ENCODE measurements at regions not wholly inside any gene's neighbourhood (a gene's known extent, or its start where the extent isn't known, plus 50 kb on each side); places are given as distances from the start of the nearest gene placed in this dataset.

DNA sequence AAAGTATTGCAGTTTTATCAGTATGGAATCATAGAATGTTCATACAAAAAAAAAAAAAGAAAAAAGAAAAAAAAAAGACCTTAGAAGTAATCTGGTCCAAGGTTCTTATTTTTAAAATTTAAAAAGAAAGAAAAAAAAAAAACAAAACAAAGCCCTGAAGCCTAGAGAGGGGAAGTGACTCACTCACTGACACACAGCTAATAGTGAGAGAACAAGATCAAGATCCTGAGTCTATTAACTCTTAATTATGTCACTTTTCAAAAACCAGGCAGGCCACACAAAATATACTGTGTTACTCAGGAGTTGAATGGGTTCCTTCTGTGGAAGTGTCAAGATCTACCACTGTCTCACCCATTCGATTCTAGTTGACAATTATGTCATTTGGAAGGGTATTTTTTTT lies 433.9 kb upstream of the DAB1 start:
- ATAC-seq (ENCODE audit: low read depth) (no peak), DNase-seq (no peak)
- Mint-ChIP-seq H3K4me1 (no peaks in the 10 kb centered on the region), H3K9me3 (no peaks in the 10 kb centered on the region), H3K27ac (no peak overlapping the region), H3K36me3 (ENCODE audit: low read depth) (no peaks in the 10 kb centered on the region), H3K4me3 (no peak overlapping the region), H3K27me3 (no peaks in the 10 kb centered on the region)
- ChIA-PET CTCF (no interaction called here), POLR2A (no interaction called here)
- intact Hi-C loops (cut with micrococcal nuclease), result no loop called here
- TF ChIP-seq, protein P1, sequence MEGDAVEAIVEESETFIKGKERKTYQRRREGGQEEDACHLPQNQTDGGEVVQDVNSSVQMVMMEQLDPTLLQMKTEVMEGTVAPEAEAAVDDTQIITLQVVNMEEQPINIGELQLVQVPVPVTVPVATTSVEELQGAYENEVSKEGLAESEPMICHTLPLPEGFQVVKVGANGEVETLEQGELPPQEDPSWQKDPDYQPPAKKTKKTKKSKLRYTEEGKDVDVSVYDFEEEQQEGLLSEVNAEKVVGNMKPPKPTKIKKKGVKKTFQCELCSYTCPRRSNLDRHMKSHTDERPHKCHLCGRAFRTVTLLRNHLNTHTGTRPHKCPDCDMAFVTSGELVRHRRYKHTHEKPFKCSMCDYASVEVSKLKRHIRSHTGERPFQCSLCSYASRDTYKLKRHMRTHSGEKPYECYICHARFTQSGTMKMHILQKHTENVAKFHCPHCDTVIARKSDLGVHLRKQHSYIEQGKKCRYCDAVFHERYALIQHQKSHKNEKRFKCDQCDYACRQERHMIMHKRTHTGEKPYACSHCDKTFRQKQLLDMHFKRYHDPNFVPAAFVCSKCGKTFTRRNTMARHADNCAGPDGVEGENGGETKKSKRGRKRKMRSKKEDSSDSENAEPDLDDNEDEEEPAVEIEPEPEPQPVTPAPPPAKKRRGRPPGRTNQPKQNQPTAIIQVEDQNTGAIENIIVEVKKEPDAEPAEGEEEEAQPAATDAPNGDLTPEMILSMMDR (IDR thresholded peaks at IDR 0.05), result no peak

DNA sequence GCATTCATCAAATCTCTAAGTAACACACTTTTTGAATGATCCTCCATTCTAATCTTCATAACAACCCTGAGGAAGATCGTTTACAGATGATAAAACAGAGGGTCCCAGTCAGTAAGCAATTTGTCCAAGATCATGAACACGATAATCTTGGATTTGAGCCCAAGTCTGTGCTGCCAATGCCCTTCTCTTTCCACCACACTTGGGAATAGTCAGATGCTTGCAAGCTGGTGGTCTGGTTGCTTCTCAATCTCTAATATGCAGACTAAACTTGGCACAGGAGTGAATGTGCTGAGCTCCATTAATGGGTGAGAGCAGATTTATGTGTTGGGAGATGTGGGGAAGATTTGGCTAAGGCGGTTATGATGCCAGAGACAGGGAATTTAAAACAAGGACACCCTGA lies 430.6 kb upstream of the DAB1 start:
- Mint-ChIP-seq H3K27me3 (no peaks in the 10 kb centered on the region), H3K9me3 (no peaks in the 10 kb centered on the region), H3K36me3 (ENCODE audit: low read depth) (no peaks in the 10 kb centered on the region), H3K27ac (no peak overlapping the region), H3K4me3 (no peak overlapping the region), H3K4me1 (no peaks in the 10 kb centered on the region)
- TF ChIP-seq, protein P1 (IDR thresholded peaks at IDR 0.05), result no peak
- ATAC-seq (ENCODE audit: low read depth) (no peak), DNase-seq (no peak)
- POLR2A ChIA-PET, result no interaction called here
- CTCF ChIA-PET, result no interaction called here
- intact Hi-C loops (cut with micrococcal nuclease), result no loop called here

DNA sequence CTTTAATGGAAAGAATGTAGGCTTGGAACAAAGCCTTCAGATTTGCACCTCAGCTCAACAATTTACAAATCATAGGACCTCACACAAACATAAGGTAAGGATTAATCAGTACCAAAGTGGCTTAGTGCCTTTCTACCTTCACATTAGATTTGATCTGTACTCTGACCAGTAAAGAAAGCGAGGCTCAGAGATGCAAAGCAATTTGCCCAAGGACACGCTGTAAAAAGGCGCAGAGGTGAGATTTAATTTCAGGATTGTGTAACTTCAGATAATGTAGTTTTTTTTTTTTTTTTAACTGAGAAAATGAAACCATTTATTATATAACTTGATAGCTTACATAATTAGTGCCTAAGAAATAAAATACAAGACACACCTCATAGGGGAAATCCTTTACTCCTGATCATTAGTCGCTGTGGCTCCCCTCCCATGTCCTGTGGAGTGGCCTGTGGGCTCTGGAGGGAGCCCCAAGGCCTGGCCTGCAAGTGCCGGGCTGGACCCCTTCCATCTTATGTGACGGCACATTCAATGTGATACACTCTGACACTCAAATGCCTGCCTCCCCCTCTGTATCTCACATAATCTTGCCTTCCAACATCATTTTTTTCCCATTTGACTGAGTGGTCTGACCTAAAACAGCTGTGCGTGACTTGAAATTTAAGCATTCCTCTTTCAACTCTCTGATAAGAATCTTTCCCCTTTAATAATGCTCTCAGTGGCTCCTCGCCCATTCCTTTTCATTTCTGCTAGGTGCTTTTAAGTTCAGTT lies 426.5 kb upstream of the DAB1 start:
- no peak overlapping the region for H3K4me3 Mint-ChIP-seq
- intact Hi-C loops (cut with micrococcal nuclease), result no loop called here
- H3K27ac Mint-ChIP-seq, result no peak overlapping the region
- H3K9me3 Mint-ChIP-seq, result no peaks in the 10 kb centered on the region
- ChIA-PET POLR2A (no interaction called here), CTCF (no interaction called here)
- no peaks in the 10 kb centered on the region for H3K27me3 Mint-ChIP-seq
- no peaks in the 10 kb centered on the region for H3K36me3 Mint-ChIP-seq (ENCODE audit: low read depth)
- TF ChIP-seq, protein P1 (IDR thresholded peaks at IDR 0.05), result no peak
- DNase-seq (no peak), ATAC-seq (ENCODE audit: low read depth) (no peak)
- no peaks in the 10 kb centered on the region for H3K4me1 Mint-ChIP-seq

DNA sequence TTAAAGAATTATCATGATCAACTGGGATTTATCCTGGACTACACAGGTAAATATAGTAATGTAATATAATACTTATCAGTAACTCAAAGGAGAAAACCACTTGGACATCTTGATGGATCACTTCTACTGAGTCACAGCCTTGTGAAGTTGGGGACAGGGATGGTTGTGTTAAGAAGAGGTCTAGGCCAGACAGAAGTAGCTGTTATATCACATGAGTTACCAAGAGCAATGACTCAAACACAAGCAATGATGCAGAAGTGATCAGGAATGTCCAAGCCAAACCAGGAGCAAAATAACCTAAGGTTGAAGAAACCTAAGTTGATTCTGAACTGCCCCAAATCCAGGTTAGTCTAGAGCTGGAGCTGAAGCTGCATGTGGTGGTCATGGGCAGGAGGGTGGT lies 424.5 kb upstream of the DAB1 start:
- Mint-ChIP-seq H3K27me3 (no peaks in the 10 kb centered on the region), H3K4me3 (no peak overlapping the region), H3K9me3 (peaks cover 2% of the 10 kb centered on the region), H3K4me1 (no peaks in the 10 kb centered on the region), H3K27ac (no peak overlapping the region), H3K36me3 (ENCODE audit: low read depth) (no peaks in the 10 kb centered on the region)
- TF ChIP-seq, protein P1 (IDR thresholded peaks at IDR 0.05), result no peak
- ChIA-PET CTCF (no interaction called here), POLR2A (no interaction called here)
- ATAC-seq (ENCODE audit: low read depth), result no peak
- DNase-seq, result no peak
- intact Hi-C loops (cut with micrococcal nuclease), result no loop called here

DNA sequence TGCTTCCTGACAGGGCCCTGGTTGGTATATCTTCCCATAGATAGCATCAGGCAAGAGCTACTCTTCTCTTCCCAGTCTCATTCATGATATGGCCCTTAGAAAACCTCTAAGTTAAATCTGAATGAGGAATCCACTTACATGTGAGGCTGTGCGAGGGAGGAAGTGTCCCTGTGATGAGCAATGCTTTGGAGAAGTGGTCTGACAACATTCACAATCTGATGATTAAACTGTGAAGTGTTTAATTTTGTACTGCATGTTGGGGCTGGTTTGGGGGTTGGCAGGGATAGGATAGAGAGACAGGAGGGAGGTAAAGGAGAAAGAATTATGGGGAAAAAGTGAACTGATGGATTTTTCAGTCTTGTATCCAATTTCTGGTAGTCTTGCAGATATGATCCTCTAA lies 421.2 kb upstream of the DAB1 start:
- ATAC-seq (ENCODE audit: low read depth), result no peak
- TF ChIP-seq, protein P1 (IDR thresholded peaks at IDR 0.05), result no peak
- intact Hi-C loops (cut with micrococcal nuclease), result no loop called here
- DNase-seq, result no peak
- POLR2A ChIA-PET, result no interaction called here
- Mint-ChIP-seq H3K27me3 (no peaks in the 10 kb centered on the region), H3K4me3 (no peak overlapping the region), H3K9me3 (peaks cover 18% of the 10 kb centered on the region), H3K4me1 (no peaks in the 10 kb centered on the region), H3K36me3 (ENCODE audit: low read depth) (no peaks in the 10 kb centered on the region), H3K27ac (no peak overlapping the region)
- CTCF ChIA-PET, result no interaction called here
